Ovary (tissue), 7 donors: ENCODE measurements at regions not wholly inside any gene's neighbourhood (a gene's known extent, or its start where the extent isn't known, plus 50 kb on each side); places are given as distances from the start of the nearest gene placed in this dataset.

Experiments used
- DNase-seq, 5 donors: peaks; one replicate each; pipeline ENCODE4 v3.0.0-alpha.2; 2019 to 2020
- H3K27ac ChIP-seq, 2 donors: fragments of 200-600 bp; one replicate each; pipeline versions ENCODE4 v1.5.1 to v1.8.0; 2019 to 2022
- H3K27me3 ChIP-seq: fragments of 200-600 bp; one replicate; pipeline ENCODE4 v1.8.0; 2022
- H3K36me3 ChIP-seq: fragments of 200-600 bp; sonication (generic); one replicate; pipeline ENCODE4 v1.5.1; 2019
- H3K4me1 ChIP-seq: one replicate; pipeline ENCODE4 v1.8.1; 2013; ENCODE audit warnings: mild to moderate bottlenecking, moderate library complexity; ENCODE audit not compliant: insufficient read depth
- H3K4me3 ChIP-seq: fragments of 200-600 bp; sonication (generic); one replicate; pipeline ENCODE4 v1.5.1; 2017
- H3K9me3 ChIP-seq, 2 donors: fragments of 200-600 bp in 1 of 2; sonication (generic) in 1 of 2; one replicate each; pipeline versions ENCODE4 v1.5.1 to v1.8.1; 2013 to 2019; ENCODE audit warnings: mild to moderate bottlenecking in 1 of 2, moderate library complexity in 1 of 2
- EP300 ChIP-seq: sonication (generic); formaldehyde crosslinking; IDR thresholded peaks from one replicate; pipeline ENCODE4 v1.6.1; 2017; ENCODE audit warnings: antibody characterized with exemption
- POLR2A ChIP-seq: fragments of 450-650 bp; IDR thresholded peaks from one replicate; pipeline ENCODE4 v1.6.1; 2017; ENCODE audit warnings: antibody characterized with exemption, mild to moderate bottlenecking, moderate library complexity
- WGBS, 3 donors: extraction: QIAGEN DNeasy Blood & Tissue Kit in 1 of 3; methylation state at CpG; one replicate each; pipeline versions ENCODE4 v1.1.5 to v1.1.7; 2013 to 2017; 5-methylcytosine and 5-hydroxymethylcytosine counted together
- intact Hi-C, 4 donors: fragments of 100-400 bp; cut with DNase I; formaldehyde crosslinking; loops; one replicate each; pipeline versions ENCODE4 v1.11.0 to v1.15.1; 2022 to 2023
- TF ChIP-seq, protein P1 (sequence below), 3 donors: fragments of 450-650 bp in 2 of 3; fragments of 200-600 bp in 1 of 3; IDR thresholded peaks; one replicate each; pipeline versions ENCODE4 v1.5.1 to v1.8.0; 2016 to 2022; ENCODE audit warnings: antibody characterized with exemption in 3 of 3, mild to moderate bottlenecking in 1 of 3
- donor health status: DM: no; HTN: no; CAD: no; lungs with moderate emphysema.
- donor health status: DM: no; HTN: no; CAD: no.
- donor health status: Bipolar disorder and iron deficiency.
- donor health status: DM: no; HTN: no; CAD: no.
- donor health status: DM: yes; HTN: yes; CAD: no.

DNA sequence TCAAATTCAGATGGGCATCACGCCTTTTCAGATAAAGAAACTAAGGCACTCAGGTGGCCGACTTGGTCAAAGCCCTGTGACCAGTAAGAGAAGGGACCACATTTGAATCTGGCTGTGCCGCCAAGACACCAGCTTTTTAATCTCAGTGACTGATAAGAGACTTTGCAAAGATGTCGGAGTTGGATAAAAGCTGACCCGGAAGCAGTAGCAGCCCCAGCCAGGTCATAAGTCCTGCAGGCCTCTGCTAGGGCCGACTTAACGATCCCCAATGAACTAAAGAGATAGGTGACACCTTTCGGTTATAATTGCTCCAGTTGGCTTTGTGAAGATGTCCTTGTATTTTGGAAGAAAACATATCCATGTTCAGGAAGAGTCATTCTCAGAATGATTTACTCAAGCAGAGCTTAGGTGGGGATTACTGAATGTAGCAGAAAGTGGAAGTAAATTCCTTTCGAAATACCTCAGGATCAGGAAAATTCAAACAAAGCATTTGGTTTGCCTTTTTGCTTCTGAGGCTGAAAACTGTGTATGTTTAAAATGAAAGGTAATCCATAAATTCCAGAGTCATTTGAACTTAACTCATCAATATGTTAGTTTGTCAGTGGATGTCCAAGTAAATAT lies 164.2 kb upstream of the PITRM1 start:
- no peaks in the 10 kb centered on the region for H3K27me3 ChIP-seq
- TF ChIP-seq, protein P1, sequence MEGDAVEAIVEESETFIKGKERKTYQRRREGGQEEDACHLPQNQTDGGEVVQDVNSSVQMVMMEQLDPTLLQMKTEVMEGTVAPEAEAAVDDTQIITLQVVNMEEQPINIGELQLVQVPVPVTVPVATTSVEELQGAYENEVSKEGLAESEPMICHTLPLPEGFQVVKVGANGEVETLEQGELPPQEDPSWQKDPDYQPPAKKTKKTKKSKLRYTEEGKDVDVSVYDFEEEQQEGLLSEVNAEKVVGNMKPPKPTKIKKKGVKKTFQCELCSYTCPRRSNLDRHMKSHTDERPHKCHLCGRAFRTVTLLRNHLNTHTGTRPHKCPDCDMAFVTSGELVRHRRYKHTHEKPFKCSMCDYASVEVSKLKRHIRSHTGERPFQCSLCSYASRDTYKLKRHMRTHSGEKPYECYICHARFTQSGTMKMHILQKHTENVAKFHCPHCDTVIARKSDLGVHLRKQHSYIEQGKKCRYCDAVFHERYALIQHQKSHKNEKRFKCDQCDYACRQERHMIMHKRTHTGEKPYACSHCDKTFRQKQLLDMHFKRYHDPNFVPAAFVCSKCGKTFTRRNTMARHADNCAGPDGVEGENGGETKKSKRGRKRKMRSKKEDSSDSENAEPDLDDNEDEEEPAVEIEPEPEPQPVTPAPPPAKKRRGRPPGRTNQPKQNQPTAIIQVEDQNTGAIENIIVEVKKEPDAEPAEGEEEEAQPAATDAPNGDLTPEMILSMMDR (IDR thresholded peaks at IDR 0.05), result no peak
- H3K9me3 ChIP-seq, result no peaks in the 10 kb centered on the region
- intact Hi-C loops, result no loop called here
- no peak overlapping the region for H3K27ac ChIP-seq
- WGBS, 3 donors, result 63 to 80% (median 75%) methylated on average over 9 of the region's 9 CpGs
- DNase-seq, result no peak
- no peaks in the 10 kb centered on the region for H3K36me3 ChIP-seq
- H3K4me3 ChIP-seq, result no peak overlapping the region
- H3K4me1 ChIP-seq, result peaks cover 2% of the 10 kb centered on the region

DNA sequence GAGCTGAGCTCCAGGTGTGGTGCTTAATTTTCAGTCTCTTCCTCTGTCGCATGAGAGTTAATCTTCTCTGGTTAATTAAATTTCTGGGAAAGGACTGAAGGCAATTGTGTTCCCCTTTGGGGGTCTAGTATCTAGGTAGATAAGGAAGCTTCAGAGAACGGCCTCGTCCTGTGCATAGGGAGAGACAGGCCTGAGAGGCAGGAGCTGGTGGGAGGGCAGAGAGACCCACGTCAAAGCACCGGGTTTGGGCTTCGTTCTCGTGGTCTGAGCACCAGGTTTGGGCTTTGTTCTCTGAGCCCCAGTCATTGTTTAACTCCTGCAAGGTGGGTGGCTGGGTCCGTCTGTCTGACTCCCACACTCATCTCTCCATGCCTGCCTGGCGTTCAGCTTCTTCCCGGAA lies 160.8 kb upstream of the PITRM1 start:
- 76 to 84% (median 77%) methylated on average over 10 of the region's 10 CpGs for WGBS, 3 donors
- Histone ChIP-seq H3K9me3 (no peaks in the 10 kb centered on the region), H3K27me3 (no peaks in the 10 kb centered on the region)

DNA sequence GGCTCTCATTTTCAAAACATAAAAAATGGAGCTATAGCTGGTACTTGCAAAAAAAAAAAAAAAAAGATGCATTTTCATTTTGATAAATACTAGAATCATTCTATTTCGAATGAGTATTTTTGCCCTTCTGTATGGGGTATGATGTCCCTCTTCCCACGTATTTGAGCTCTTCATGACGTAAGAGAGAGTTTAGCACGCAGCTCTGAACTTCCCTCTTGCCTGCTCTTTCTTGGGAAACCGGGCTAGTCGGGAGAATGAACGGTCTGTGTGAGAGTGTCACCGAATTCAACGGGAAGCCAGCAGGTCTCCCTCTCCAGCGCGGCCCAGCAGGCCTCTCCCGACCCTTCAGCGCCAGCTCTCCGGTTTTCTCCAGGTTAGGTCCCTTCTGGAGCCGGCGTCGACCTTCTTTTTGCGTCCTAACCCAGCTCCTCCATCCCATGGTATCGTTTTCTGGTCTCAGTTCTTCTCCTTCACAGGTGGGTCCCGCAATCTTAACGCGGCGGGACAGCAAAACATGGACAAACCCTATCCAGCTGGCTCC lies 159.2 kb upstream of the PITRM1 start:
- Histone ChIP-seq H3K9me3 (no peaks in the 10 kb centered on the region), H3K4me1 (peaks cover 2% of the 10 kb centered on the region), H3K27ac (no peak overlapping the region), H3K4me3 (no peak overlapping the region), H3K27me3 (no peaks in the 10 kb centered on the region), H3K36me3 (no peaks in the 10 kb centered on the region)
- TF ChIP-seq POLR2A, result no peak
- TF ChIP-seq EP300, result no peak
- TF ChIP-seq, protein P1 (IDR thresholded peaks at IDR 0.05), result no peak
- intact Hi-C loops, result no loop called here
- no peak for DNase-seq
- 94 to 97% (median 96%) methylated on average over 23 of the region's 23 CpGs for WGBS, 3 donors

More for the DNA sequence above, 160.8 kb upstream of the PITRM1 start:
- Histone ChIP-seq H3K4me1 (peaks cover 2% of the 10 kb centered on the region), H3K4me3 (no peak overlapping the region), H3K36me3 (no peaks in the 10 kb centered on the region), H3K27ac (no peak overlapping the region)
- intact Hi-C loops, result no loop called here
- DNase-seq, result no peak
- TF ChIP-seq POLR2A, result no peak
- TF ChIP-seq EP300, result no peak
- TF ChIP-seq, protein P1 (IDR thresholded peaks at IDR 0.05), result no peak

DNA sequence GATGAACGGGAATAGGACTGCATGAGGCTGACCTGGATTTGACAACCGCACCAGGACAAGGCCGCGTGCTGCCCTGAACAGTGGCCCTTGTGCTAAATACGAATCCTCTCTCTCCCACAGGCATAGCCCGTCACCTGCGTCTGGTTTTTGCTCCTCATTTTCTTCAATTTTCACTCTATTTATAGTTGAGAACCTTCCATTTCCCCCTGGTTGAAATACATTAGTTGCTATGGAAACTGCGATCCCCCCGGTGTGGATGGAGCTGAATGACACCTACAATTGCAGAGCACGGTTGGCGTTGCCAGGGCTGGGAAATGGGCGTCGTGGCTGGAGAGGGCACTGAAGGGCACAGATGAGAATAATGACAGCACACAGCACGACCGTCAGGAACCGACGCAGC lies 158.6 kb upstream of the PITRM1 start:
- TF ChIP-seq, protein P1 (IDR thresholded peaks at IDR 0.05), result no peak
- TF ChIP-seq POLR2A (no peak), EP300 (no peak)
- WGBS, 3 donors, result 96% methylated on average over 17 of the region's 17 CpGs
- Histone ChIP-seq H3K9me3 (no peaks in the 10 kb centered on the region), H3K4me3 (no peak overlapping the region), H3K36me3 (no peaks in the 10 kb centered on the region), H3K27ac (no peak overlapping the region), H3K4me1 (no peaks in the 10 kb centered on the region), H3K27me3 (no peaks in the 10 kb centered on the region)
- intact Hi-C loops, result no loop called here
- no peak for DNase-seq
